Activated effector memory CD4-positive, alpha-beta T cell treated with anti-CD3 and anti-CD28 coated beads, Interleukin-2, amount 50 U/mL, for 16 hours (primary cell): ENCODE measurements at regions not wholly inside any gene's neighbourhood (a gene's known extent, or its start where the extent isn't known, plus 50 kb on each side); places are given as distances from the start of the nearest gene placed in this dataset.

Experiments
- DNase-seq: peaks from one replicate; pipeline ENCODE4 v3.0.0-alpha.2; 2020

DNA sequence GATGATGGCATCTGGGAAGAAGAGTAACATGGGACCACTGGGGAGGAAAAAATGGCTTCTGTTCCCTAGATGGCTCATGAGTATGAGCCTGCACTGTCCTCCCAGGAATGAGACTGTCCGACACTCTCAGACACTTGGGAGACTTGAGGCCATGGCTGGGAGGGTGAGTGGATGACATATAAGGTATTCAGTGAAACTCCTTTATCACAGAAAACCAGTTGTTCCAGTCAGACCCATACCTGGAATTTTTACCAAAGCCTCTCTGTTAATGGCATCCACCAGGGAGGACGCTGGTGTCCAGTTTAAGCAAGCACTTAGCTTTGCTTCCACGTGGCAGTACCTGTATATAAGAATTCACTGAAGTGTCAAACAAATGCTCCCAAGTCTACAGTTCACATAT lies 116.7 kb upstream of the C10orf90 start:
- no peak for DNase-seq

- DNase-seq: no peak
Observed at GRCh38 chr10:126795318-126795717, 109.9 kb upstream of the DOCK1 start.

GRCh38 chr10:126798649-126799048 lies 106.6 kb upstream of the DOCK1 start:
- DNase-seq: no peak

GRCh38 chr10:126803394-126803793 lies 101.8 kb upstream of the DOCK1 start:
- no peak for DNase-seq

GRCh38 chr10:126804396-126804795 lies 100.8 kb upstream of the DOCK1 start:
- no peak for DNase-seq

GRCh38 chr10:126806498-126806897 lies 98.7 kb upstream of the DOCK1 start:
- no peak for DNase-seq

DNA sequence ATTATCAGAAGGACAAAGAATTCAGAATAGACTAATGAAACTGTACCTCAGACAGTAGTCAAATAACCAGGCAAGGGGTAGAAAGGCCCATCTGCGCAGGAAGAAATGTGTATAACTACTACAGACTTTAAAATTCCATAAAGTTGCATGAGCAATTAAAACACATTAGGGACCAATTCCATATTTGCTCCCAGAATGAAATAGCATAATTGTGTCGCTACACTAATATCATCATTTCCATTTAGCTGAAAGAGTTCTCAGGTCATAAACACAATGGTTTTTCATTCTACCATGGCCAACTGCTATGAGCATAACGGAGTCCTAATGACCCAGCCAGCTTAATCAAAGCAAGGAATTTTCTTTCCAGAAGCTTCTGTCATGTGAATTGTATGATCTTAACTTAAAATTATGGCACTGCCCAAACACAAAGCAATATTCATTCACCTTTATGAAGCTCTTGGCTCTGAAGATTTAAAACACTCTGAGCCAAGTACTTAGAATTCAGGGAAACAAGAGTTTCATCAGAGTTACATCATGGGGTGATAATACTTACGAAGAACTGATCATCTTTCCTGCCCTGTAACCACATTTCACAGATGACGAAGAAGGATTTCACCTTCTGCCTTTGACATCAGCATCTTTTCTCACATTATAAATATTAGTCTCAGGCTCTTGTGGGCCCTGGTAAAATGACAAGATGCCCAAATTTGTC lies 98.1 kb upstream of the DOCK1 start:
- no peak for DNase-seq

DNA sequence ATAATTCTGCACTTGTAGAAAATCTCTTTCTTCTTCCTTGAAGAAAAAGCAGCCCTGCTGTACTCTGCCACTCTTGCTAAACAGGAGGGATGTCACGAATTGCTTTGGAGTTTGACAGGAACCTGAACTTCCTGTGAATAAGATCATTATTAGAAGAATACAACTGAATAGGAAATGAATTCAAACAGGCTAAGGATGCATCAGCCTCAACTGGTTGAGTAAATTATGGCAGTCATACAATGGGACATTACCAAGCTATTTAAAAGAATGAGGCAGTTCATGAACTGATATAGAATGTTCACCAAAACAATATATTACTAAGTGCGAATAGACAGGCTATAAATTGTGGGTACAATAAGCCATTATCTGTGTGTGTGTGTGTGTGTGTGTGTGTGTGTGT lies 97.1 kb upstream of the DOCK1 start:
- DNase-seq: no peak

- DNase-seq: no peak
Observed at GRCh38 chr10:126813432-126813831, 91.8 kb upstream of the DOCK1 start.

- DNase-seq: no peak
Observed at GRCh38 chr10:126833542-126833941, 71.7 kb upstream of the DOCK1 start.

DNA sequence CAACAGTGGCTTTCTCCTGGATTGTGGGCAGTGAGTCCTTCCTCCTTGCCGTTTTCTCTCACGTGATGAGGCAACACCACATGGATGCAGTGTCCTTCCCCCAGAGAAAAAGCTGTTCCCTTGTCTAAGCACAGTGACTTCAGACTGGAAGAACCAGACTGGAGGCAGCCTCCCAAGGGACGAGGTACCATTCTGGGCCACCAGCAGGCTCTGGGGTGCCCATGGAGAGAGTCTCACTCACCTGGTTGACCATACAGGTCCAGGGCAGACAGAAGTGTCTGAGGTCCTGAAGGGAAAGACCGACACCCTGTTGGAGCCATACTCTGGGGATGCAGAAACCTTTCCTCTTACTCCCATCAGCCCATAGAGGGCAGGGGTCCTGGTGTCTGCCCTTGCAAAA lies 69.2 kb upstream of the DOCK1 start:
- DNase-seq: no peak

GRCh38 chr10:126838316-126838715 lies 66.9 kb upstream of the DOCK1 start:
- no peak for DNase-seq

DNA sequence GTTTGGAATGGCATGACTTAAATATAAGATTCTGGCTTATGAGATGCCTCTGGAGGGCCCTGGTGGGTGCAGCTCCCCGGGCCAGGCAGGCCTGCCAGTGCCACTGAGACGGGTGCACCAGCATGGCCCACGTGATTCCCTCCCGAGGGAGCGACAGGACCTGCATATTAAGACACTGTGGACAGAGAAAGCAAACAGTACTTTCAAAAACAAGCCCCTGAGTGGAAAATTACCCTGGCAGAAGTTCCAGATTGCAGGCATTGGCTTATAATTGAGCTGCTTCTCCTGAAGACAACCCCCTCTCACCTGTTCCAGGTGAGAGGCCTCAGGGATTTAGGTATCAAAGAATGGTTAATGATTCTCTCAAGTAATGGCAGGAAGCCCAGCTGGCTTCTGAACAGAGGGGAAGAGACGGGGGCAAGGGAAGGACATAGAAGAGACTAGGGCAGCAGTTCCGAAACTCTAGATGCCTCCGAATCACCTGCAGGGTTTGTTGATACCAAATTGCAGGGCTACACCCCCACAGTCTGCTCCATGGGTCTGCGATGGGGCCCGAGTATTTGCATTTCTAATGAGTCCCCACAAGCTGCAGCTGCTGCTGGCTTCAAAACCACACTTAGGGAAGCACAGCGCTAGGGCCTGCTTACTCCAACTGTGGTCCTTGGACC lies 66.0 kb upstream of the DOCK1 start:
- DNase-seq: no peak

- no peak for DNase-seq
Observed at GRCh38 chr10:126840576-126841135, 64.6 kb upstream of the DOCK1 start.

DNA sequence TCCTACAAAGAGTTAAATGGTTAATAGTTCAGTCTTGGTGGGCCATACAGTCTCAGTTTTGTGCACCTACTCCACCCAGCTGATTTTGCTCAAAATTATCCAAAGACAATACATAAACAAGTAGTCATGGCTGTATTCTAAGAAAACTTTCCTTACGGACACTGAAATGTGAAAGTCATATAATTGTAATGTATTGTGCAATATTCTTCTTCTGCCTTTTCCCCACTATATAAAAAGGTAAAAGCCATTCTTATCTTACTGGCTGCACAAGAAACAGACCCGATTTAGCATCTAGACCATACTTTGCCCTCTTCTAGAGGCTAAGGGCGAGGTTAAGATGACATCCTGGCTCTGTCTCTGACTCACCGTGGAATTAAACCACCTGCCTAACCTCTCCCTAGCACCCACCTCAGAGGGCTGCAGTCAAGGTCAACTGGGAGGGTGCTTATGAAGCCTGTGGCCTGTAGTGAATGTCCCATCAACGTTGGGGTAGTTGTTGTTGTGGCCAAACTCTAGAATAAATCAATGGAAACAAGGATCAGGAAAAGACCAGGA lies 63.8 kb upstream of the DOCK1 start:
- DNase-seq: no peak

- no peak for DNase-seq
Observed at GRCh38 chr10:126842356-126842755, 62.9 kb upstream of the DOCK1 start.

- no peak for DNase-seq
Observed at GRCh38 chr10:126842836-126843235, 62.4 kb upstream of the DOCK1 start.

GRCh38 chr10:126843299-126843934 lies 61.8 kb upstream of the DOCK1 start:
- no peak for DNase-seq

DNA sequence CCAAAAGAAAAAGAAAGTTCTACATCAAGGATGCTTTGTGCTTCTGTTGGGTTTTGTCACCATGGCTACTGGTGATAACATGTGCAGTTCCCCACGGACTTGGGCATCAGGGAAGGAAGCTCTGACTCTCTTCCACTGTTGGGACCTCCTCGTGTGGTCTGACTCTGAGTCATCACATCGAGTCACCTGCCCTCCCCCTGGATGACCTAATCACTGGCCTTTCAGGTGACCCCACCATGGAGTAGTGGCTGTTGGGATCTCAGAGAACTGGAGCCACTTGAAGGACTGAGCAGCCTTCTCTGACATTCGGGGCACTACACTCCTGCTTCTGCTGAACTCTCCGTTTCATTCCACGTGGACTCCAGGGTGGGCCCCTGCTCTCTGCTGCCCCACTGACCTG lies 60.8 kb upstream of the DOCK1 start:
- no peak for DNase-seq

DNA sequence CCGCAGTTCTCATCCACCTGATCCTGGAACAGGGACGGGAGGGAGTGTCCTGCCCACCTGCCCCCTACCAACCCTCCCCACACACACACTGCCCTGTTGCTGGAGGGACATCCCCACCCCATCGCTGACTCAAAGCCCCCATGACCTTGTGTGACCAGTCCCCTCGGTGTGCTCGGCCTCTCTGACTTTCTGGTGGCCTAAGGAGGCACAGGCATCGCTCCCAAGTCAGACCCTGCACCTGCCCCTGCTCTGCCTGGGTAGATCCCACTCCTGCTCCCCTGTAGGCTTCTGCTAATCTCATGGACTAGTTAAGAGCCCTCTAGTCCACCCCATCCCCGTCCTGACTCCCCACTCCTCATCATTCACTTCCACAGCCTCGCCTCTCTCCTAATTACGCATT lies 58.8 kb upstream of the DOCK1 start:
- no peak for DNase-seq

DNA sequence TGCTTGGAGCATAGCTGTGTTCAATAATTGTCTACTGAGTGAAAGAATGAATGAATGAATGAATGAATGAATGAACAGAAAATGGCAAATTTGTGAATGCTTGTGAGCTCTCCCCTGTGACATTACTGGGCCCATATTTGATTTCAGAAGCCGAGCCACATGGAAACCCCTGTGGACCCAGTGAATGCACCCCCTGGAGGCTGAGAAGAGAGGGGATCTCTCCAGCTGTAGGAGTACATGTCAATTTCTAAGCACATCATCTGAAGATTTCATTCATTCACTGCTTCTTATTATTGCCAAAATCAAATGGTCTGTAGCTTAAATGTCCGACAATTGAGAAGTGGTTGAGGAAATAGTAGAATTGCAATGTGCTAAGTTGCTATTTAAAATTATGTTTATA lies 58.3 kb upstream of the DOCK1 start:
- DNase-seq: no peak

- DNase-seq: no peak
Observed at GRCh38 chr10:126847666-126848065, 57.6 kb upstream of the DOCK1 start.

DNA sequence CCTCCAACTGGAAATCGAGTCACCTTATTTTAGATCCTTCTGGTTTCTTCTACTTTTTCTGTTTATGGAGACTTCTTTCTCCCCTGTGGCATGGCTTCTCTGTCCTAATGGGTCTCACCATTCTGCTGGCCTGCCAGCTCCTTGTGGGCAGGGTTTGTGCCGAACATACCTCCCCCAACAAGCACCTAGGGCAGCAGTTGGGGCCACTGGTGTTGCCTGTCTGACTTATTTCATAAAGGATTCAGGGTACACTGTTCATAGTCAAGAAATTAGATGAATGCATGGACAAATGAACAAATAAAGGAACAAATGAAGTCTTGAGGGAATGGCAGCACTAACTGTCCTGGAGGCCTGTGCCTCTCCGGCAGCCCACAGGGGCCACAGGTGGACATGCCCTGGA lies 55.6 kb upstream of the DOCK1 start:
- no peak for DNase-seq
